ENCODE measurements at regions not wholly inside any gene's neighbourhood (a gene's known extent, or its start where the extent isn't known, plus 50 kb on each side); places are given as distances from the start of the nearest gene placed in this dataset.
"Not testable (repeated sequence)": the region's sequence is repeated elsewhere in the genome, so short reads cannot be mapped to it uniquely, and the experiment has no call there.

- DNase-seq: no peak
Observed at GRCh38 chr5:174900240-174900865, 176.0 kb downstream of the MSX2 start.

DNA sequence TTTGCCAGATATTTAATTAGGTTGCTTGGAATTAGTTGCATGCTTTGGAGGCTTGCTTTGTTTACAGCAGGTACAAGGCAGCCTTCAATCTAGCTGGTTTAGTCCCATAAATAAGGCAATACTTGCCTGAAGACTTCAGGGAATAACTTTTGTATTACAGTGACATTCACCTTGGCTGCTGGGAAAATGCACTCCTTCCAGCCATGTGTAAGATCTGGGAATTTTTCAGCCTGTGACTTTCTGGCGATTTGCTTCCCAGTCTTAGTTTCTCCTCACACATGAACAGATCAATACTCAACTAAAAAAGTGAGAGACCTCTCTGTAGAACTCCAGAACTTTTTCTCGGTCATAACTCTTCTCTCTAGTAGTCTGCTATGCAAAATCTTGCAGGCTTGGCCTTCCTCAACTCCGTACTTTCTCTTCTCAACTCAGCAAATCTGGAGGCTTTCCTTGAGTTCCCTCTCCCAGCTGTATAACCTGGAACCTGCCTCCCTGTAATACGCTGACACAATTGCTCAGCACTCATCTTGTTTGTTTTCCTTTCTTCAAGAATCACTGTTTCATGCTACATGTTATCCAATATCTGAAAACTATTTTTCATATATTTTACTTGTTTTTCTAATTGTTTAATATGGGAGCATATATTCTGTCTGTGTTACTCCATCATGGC is 173.0 kb downstream of the MSX2 start:
- DNase-seq: no peak

GRCh38 chr5:174895360-174895759 is 171.0 kb downstream of the MSX2 start:
- DNase-seq: no peak

DNA sequence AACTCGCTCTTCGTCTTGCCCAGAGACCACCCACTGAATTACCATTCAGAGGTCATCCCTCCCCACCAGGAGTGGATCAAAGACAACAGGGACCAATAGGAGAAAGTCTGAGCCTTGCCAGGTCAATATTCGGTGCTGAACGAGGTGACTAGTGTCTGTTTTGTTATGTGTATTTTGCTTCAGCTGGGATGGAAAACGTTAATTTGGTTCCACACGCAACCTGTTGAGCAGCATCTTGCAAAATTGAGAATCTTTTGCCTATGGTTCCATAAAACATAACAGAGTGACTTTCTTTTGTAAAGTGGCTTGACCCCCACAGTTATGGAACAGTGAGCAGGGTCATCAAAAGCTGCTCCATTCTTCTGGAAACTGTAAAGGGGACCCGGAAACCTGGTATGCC is 168.4 kb downstream of the MSX2 start:
- DNase-seq: no peak

- not testable (repeated sequence) for DNase-seq
Observed at GRCh38 chr5:174880412-174881200, 156.2 kb downstream of the MSX2 start.

DNA sequence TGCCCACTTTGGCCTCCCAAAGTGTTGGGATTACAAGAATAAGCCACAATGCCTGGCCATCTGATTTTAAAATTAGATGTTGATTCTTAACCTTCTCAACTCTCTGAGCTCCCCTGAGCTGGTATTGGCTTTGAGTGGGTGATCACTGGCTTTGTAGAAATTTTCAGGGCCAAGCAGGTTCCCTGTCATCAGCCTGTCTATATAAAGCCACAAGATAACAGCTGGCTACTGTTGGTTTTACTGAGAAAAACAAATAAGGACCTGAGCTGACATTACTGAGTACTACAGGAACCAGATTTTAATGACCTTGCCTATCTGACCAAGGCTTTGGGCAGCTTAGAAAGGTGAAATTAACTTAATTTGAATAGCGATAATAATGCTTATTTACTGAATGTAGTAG is 153.6 kb downstream of the MSX2 start:
- DNase-seq: no peak

- no peak for DNase-seq
Observed at GRCh38 chr5:174872271-174872670, 147.9 kb downstream of the MSX2 start.

- no peak for DNase-seq
Observed at GRCh38 chr5:174852143-174852542, 127.8 kb downstream of the MSX2 start.

- no peak for DNase-seq
Observed at GRCh38 chr5:174850565-174851169, 126.3 kb downstream of the MSX2 start.

DNA sequence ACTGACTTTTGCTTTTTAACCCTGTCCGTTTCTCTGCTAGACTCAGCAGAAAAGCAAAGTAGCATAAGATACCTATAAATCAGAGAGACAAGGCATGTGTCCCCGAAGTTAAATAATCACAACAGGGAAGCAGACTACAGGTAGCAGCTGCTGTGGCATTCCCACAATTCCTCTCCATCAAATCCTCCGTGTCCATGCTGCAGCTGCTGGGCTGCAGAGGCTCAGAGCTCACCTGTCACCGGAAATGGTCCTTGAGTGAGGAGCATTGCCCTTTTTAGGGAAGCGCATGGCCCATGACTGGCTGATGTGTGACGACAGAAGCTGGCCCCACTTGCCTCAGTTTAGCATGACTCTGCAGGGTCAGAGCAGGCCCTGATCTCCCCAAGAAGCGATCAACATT is 125.0 kb downstream of the MSX2 start:
- no peak for DNase-seq

GRCh38 chr5:174844971-174845370 is 120.6 kb downstream of the MSX2 start:
- DNase-seq: no peak

DNA sequence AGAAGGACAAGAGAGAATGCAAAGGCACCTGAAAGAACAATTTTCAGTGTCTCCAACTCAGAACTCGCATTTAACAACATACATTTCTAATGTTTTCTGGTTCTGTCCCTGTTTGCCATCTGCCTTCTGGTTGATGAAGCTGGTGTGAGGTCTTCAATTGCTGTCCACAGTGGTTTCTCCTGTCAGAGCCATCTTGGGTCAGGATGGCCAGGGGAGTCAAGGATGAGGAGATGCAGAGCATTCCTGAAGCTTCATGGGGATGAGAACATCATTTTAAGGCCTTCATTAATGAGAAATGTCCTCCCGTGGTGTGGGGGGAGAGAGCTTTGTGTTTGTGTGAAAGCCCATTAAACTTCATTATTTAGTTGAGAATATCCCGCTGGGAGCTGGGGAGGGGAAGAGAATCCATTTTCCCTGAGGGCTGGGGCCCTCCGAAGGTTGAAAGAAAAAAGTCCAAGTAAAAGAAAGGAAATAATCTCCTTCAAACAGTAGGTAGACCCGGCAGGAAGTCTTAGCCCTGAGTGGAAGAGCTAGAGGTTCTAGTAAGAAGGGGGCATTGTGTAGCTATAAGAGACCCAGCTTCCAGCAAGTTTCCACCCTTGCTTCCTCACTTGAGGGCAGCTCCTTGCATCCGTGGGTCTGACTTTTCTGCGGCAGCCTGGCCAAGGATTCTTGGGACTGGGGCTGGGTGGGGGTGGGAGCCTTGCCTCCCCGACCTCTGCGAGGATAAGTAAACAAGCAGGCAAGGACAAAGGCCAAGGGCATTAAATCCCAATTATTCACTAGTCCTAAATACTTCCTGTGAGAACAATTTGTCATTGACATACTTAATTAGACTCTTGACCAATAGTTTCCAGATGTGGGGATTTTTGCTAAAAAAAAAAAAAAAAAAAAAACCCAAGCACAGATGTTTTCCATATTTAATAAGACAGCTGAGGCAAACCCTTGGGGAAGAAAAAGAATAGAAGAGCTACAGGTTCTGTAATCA is 119.2 kb downstream of the MSX2 start:
- no peak for DNase-seq

DNA sequence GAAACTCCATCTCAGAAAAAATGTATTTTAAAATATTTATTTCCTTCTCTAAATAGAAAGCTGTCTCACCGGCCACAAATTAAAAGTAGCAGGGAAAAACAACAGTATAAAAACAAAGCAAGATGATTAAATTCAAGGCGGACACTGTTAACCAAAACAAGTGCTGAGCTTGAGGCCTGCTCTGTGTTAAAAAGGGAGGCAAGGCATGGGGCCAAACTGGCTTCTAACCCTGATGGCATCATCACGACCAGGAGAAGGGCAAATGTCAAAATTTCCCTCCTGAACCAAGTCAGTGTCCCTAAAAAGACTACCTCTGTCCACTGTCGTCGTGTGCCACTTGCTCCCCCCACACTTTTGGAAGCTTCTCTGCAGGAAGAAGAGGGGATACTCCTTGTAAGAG is 116.1 kb downstream of the MSX2 start:
- no peak for DNase-seq

DNA sequence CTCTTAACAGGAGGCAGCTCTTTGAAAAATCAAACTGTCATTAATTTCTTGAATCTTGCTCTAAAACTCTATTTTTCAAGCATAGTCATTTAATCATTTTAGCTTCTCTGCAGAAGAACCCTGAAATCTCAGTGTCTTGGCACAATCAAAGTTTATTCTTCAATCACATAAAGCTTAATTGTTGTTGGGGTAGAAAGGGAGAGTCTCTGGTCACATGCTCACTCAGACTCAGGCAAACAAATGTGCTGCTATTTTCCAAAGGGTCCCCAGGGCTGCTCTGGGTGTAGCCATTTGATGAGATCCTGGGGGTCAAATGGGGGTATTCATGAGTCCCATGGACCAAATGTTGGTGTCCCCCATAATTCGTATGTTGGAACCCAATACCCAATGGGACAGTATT is 114.8 kb downstream of the MSX2 start:
- DNase-seq: no peak

DNA sequence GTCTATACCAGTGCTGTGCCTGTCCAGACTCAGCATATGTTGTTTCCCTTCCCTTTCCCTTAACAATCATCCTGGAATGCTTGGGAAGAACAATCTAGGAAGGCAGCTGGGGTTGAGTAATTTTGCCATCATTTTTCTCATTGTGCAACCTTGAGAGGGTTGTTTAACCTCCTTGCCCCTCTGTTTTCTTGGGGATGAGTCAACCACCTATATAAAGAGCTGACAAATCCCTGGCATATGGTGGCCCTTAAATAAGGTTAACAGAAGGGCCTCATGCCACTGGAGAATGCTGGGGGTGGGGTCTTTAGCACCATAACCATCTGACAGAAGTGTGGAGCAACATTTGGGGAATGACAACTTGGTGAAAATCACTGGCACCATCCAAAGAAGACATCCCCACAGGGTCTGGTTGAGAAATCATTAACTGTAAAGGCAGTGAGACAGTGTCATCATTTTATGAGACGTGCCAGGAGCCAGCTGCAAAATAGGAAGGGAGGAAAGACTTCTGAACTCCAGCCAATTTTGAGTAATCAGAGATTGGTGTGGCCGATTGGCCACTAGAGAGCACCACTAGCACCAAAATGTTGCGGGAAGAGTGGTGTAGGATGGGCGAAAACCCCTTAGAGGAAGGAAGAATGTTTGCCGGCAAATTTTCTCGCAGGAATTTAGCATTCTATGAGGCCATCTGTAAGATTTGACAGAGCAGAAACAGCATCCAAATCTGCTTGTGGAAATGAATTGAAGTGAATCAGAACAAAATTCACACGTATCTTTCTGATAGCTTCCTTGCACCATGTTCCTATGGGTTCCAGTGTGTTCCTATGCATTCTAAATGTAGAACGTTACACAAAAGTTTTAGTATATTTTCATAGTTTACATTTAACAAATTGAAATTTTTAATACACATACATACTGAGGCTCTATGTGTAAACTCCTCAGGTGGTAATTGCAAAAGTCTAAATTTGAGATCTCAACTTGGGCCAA is 113.8 kb downstream of the MSX2 start:
- no peak for DNase-seq

- DNase-seq: no peak
Observed at GRCh38 chr5:174834081-174834480, 109.7 kb downstream of the MSX2 start.

GRCh38 chr5:174832811-174833210 is 108.4 kb downstream of the MSX2 start:
- DNase-seq: no peak

DNA sequence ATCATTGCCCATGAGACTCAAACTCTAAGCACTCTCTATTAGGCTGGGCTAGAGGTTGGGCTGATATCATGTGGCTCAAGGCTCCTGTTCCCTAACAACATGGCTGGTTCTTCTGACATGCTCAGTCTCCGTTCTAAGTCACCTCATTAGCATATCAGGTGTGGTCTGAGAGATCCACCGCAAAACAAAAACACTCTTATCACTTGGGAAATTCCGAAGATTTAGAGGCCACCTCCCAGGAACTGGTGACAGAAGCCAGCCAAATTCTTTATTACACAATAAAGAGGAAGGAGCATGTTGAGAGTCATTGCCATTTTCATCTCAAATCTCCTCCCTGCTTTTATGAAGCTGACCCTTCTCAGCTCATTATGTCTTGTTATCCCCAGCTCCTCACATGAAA is 107.6 kb downstream of the MSX2 start:
- no peak for DNase-seq

DNA sequence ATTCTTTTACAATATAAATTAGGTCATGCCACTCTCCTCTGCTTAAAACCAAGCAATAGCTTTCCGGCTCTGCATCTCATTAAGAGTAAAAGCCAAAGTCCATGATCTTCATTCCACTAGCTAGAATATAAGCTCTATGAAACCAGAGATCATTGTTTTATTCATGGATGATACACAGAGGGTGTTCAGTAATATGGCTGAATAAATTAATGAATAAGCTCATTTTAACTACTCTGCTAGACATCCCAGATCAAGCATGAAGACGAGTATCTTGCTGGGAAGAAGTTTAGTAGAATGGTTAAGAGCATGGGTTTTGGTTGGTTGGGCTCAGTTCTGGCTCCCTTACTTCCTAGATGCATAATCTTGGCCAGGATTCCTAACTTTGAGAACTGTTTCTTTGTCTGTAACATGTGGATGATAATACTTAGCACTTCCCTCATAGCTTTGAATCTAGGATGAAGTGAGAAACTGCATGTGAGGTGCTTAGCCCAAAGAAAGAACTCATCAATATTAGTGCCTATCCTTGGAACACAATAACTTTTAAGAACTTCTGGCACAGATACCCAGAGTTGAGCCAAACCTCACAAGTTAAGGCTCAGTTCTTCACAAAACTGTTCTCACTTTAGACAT is 106.8 kb downstream of the MSX2 start:
- DNase-seq: no peak

- DNase-seq: no peak
Observed at GRCh38 chr5:174829511-174829864, 105.1 kb downstream of the MSX2 start.

All from stimulated activated naive CD4-positive, alpha-beta T cell treated with Interleukin-2 at 50 U/mL for 16 hours (primary cell).